ENCODE measurements at regions not wholly inside any gene's neighbourhood (a gene's known extent, or its start where the extent isn't known, plus 50 kb on each side); places are given as distances from the start of the nearest gene placed in this dataset.

DNA sequence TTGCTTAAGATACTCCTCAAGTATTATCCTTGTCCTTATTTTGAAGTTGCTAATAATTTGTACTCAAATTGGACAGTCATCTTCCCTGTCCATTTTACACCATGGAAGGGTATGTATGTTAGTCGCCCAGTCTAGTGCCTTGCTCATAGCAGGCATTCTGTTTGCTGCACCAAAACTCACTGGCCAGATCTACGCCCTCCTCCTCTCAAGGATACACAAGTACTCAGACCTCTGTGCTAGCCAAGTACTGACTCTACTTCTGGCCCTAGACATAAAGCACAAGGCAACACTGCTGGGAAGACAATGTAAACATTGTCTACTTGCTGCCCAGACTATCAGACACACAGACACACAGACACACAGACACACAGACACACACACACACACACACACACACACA lies 57.7 kb downstream of the DNAAF9 start:
- Histone ChIP-seq H3K79me2 (ENCODE audit: control insufficient read depth, insufficient read depth, low read length) (no peaks in the 10 kb centered on the region), H4K20me1 (replicated peaks; ENCODE audit: control insufficient read depth, extremely low read depth, insufficient read depth, low read length) (no peaks in the 10 kb centered on the region), H3K36me3 (ENCODE audit: control insufficient read depth in 2 of 2, extremely low read depth in 1 of 2, insufficient read depth in 2 of 2, low read length in 2 of 2) (peaks cover 0 to 2% of the 10 kb centered on the region in 2 experiments), H3K27me3 (ENCODE audit: control insufficient read depth in 2 of 2, insufficient read depth in 2 of 2, low read length in 2 of 2) (no peaks in the 10 kb centered on the region), H3K9me3 (replicated peaks; ENCODE audit: control insufficient read depth, insufficient read depth, low read length) (no peaks in the 10 kb centered on the region), H3K4me3 (replicated peaks in 1 of 3; ENCODE audit: insufficient read depth in 1 of 3, low read depth in 1 of 3, low read length in 3 of 3) (no peak overlapping the region), H3K9ac (replicated peaks; ENCODE audit: extremely low read depth, insufficient read depth, low read length) (no peak overlapping the region), H3K27ac (ENCODE audit: insufficient read depth, low read depth, low read length) (no peak overlapping the region), H3K9me1 (replicated peaks; ENCODE audit: control insufficient read depth, extremely low read depth, insufficient read depth, low read length) (no peaks in the 10 kb centered on the region), H3K4me1 (ENCODE audit: control insufficient read depth, extremely low read depth, insufficient read depth, low read length) (no peaks in the 10 kb centered on the region), H2AFZ (ENCODE audit: low read depth, low read length) (no peak overlapping the region), H3K4me2 (ENCODE audit: insufficient read depth, low read length) (no peak overlapping the region)
- dilution Hi-C loops (cut with MboI; ENCODE audit: extremely low pct_ligation_motif_present, low sequenced_read_pairs): no loop called here
- TF ChIP-seq GATA2 (IDR thresholded peaks at IDR 0.05; ENCODE audit: insufficient read depth, insufficient read length, low read depth, low read length) (no peak), EZH2 (IDR thresholded peaks at IDR 0.05; ENCODE audit: borderline replicate concordance, low read depth, low read length, severe bottlenecking) (no peak), MYC (IDR thresholded peaks at IDR 0.05; ENCODE audit: low read depth, low read length) (no peak), POLR2A (IDR thresholded peaks at IDR 0.05; ENCODE audit: low read depth, low read length) (no peak), POLR2AphosphoS5 (IDR thresholded peaks at IDR 0.05; ENCODE audit: insufficient read depth, low read depth, low read length) (no peak), JUN (IDR thresholded peaks at IDR 0.05; ENCODE audit: borderline replicate concordance, insufficient read depth, insufficient read length, low read depth) (no peak), FOS (IDR thresholded peaks at IDR 0.05; ENCODE audit: borderline replicate concordance, insufficient read depth, low read length) (no peak)
- TF ChIP-seq, protein P1, sequence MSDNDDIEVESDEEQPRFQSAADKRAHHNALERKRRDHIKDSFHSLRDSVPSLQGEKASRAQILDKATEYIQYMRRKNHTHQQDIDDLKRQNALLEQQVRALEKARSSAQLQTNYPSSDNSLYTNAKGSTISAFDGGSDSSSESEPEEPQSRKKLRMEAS (IDR thresholded peaks at IDR 0.05; ENCODE audit: insufficient read depth, insufficient read length): no peak
- TF ChIP-seq, protein P2, sequence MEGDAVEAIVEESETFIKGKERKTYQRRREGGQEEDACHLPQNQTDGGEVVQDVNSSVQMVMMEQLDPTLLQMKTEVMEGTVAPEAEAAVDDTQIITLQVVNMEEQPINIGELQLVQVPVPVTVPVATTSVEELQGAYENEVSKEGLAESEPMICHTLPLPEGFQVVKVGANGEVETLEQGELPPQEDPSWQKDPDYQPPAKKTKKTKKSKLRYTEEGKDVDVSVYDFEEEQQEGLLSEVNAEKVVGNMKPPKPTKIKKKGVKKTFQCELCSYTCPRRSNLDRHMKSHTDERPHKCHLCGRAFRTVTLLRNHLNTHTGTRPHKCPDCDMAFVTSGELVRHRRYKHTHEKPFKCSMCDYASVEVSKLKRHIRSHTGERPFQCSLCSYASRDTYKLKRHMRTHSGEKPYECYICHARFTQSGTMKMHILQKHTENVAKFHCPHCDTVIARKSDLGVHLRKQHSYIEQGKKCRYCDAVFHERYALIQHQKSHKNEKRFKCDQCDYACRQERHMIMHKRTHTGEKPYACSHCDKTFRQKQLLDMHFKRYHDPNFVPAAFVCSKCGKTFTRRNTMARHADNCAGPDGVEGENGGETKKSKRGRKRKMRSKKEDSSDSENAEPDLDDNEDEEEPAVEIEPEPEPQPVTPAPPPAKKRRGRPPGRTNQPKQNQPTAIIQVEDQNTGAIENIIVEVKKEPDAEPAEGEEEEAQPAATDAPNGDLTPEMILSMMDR (IDR thresholded peaks at IDR 0.05; ENCODE audit: extremely low read depth in 1 of 2, insufficient read depth in 1 of 2, low read depth in 1 of 2, low read length in 2 of 2): no peak
- intact Hi-C loops (cut with micrococcal nuclease): no loop called here
- BruUV-seq (replicated peaks): no TSS peak
- FAIRE-seq (no peak), DNase-seq (ENCODE audit: low read depth, low spot score) (no peak)
- POLR2A ChIA-PET: no interaction called here
- CTCF ChIA-PET: interaction anchor here (1.1 kb wide), 1 partner anchor 45 kb away, joined by 5 read pairs; no protein-coding TSS in a partner anchor
